HEK293 (cell line): ENCODE measurements at regions not wholly inside any gene's neighbourhood (a gene's known extent, or its start where the extent isn't known, plus 50 kb on each side); places are given as distances from the start of the nearest gene placed in this dataset.

Experiments used
- CTCF ChIA-PET: fragments of 350-600 bp; formaldehyde crosslinking; extraction: SDS; loops from one replicate; lab custom pipeline; 2021; ENCODE audit warnings: antibody characterized with exemption; lab: Yijun Ruan, JAX
- POLR2A ChIA-PET: fragments of 300-600 bp; formaldehyde crosslinking; extraction: SDS; loops from one replicate; lab custom pipeline; 2020; ENCODE audit warnings: antibody characterized with exemption, inconsistent platforms; lab: Yijun Ruan, JAX
- H3K27ac ChIP-seq: fragments of 200-500 bp; sonication (Bioruptor generic); 2 replicates; pipeline ENCODE4 v1.5.1; 2014; ENCODE audit warnings: low read depth, low read length, control low read depth, inconsistent platforms; ENCODE audit errors: extremely low read depth
- H3K36me3 ChIP-seq, 2 experiments: fragments of 200-500 bp in 1 of 2; sonication (Bioruptor generic) in 1 of 2; 1 replicate in 1 of 2; 2 replicates in 1 of 2; pipeline ENCODE4 v1.5.1; 2014 to 2017; ENCODE audit warnings: inconsistent platforms in 2 of 2, low read length in 2 of 2; ENCODE audit not compliant: control insufficient read depth in 2 of 2, insufficient read depth in 1 of 2
- H3K4me1 ChIP-seq: fragments of 200-500 bp; sonication (Bioruptor generic); 2 replicates; pipeline ENCODE4 v1.5.1; 2014; ENCODE audit warnings: mild to moderate bottlenecking, low read length, inconsistent platforms; ENCODE audit not compliant: control insufficient read depth, insufficient read depth
- H3K4me3 ChIP-seq: 2 replicates; pipeline ENCODE4 v1.5.1; 2011; ENCODE audit warnings: low read depth, mild to moderate bottlenecking, control low read depth, low read length, moderate library complexity
- H3K9me3 ChIP-seq: fragments of 200-500 bp; sonication (Bioruptor generic); 2 replicates; pipeline ENCODE4 v1.5.1; 2014; ENCODE audit warnings: low read depth, low read length, inconsistent platforms; ENCODE audit not compliant: control insufficient read depth, insufficient read depth
- GLI4 ChIP-seq: fragments of 450-650 bp; formaldehyde crosslinking; IDR thresholded peaks from 2 replicates; pipeline ENCODE4 v1.5.1; 2016; ENCODE audit warnings: missing biosample characterization, missing genetic modification characterization
- KLF7 ChIP-seq: fragments of 450-650 bp; formaldehyde crosslinking; IDR thresholded peaks from 2 replicates; pipeline ENCODE4 v1.5.1; 2016; ENCODE audit warnings: missing biosample characterization, missing genetic modification characterization, borderline replicate concordance
- RBAK ChIP-seq: fragments of 450-650 bp; formaldehyde crosslinking; IDR thresholded peaks from 2 replicates; pipeline ENCODE4 v1.5.1; 2016; ENCODE audit warnings: missing biosample characterization, missing genetic modification characterization
- SETDB1 ChIP-seq: IDR thresholded peaks from one replicate; pipeline ENCODE4 v1.6.1; 2017; ENCODE audit warnings: mild to moderate bottlenecking, low read length, moderate library complexity, mixed read lengths; ENCODE audit not compliant: insufficient read length
- ZNF146 ChIP-seq: fragments of 450-650 bp; formaldehyde crosslinking; IDR thresholded peaks from 2 replicates; pipeline ENCODE4 v1.5.1; 2016; ENCODE audit warnings: missing biosample characterization, missing genetic modification characterization
- ZNF391 ChIP-seq: fragments of 450-650 bp; formaldehyde crosslinking; IDR thresholded peaks from 2 replicates; pipeline ENCODE4 v1.5.1; 2016; ENCODE audit warnings: low read depth, missing biosample characterization, missing genetic modification characterization, borderline replicate concordance
- ZNF48 ChIP-seq: fragments of 450-650 bp; formaldehyde crosslinking; IDR thresholded peaks from 2 replicates; pipeline ENCODE4 v1.5.1; 2016; ENCODE audit warnings: missing biosample characterization, missing genetic modification characterization
- ZNF510 ChIP-seq: fragments of 450-650 bp; formaldehyde crosslinking; IDR thresholded peaks from 2 replicates; pipeline ENCODE4 v1.5.1; 2018; ENCODE audit warnings: mild to moderate bottlenecking, missing genetic modification characterization, missing biosample characterization; ENCODE audit not compliant: insufficient replicate concordance
- ZNF548 ChIP-seq: fragments of 450-650 bp; formaldehyde crosslinking; IDR thresholded peaks from 2 replicates; pipeline ENCODE4 v1.5.1; 2016; ENCODE audit warnings: missing biosample characterization, missing genetic modification characterization
- ZNF747 ChIP-seq: fragments of 450-650 bp; formaldehyde crosslinking; IDR thresholded peaks from 2 replicates; pipeline ENCODE4 v1.5.1; 2016; ENCODE audit warnings: missing biosample characterization, missing genetic modification characterization
- TF ChIP-seq, protein P1 (sequence below): fragments of 450-650 bp; formaldehyde crosslinking; IDR thresholded peaks from 2 replicates; pipeline ENCODE4 v1.5.1; 2016; ENCODE audit warnings: missing biosample characterization, missing genetic modification characterization, low read depth
- TF ChIP-seq, protein P2 (sequence below): fragments of 450-650 bp; formaldehyde crosslinking; IDR thresholded peaks from 2 replicates; pipeline ENCODE4 v1.5.1; 2016; ENCODE audit warnings: missing biosample characterization, missing genetic modification characterization, borderline replicate concordance
- TF ChIP-seq, protein P3 (sequence below): fragments of 450-650 bp; formaldehyde crosslinking; IDR thresholded peaks from 2 replicates; pipeline ENCODE4 v1.5.1; 2016; ENCODE audit warnings: missing biosample characterization, missing genetic modification characterization, low read depth
- TF ChIP-seq, protein P4 (sequence below): fragments of 450-650 bp; formaldehyde crosslinking; IDR thresholded peaks from 2 replicates; pipeline ENCODE4 v1.5.1; 2016; ENCODE audit warnings: missing biosample characterization, missing genetic modification characterization

DNA sequence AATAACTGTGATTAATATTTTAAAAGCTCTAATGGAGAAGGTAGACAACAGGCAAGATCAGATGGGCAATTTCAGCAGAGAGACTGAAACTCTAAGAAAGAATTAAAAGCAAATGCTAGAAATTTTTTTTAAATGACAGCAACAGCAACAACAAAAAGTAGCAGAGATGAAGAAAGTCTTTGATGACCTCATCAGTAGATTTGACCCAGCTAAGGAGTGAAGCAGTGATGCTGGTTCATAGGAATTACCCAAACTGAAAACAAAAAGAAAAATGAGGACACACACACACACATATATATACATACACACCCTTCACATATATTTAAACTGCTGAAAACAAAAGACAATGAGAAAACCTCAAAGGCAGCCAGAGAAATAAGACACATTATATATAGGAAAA, 197.6 kb upstream of the ARID1B start:
- Histone ChIP-seq H3K4me3 (no peak overlapping the region), H3K9me3 (no peaks in the 10 kb centered on the region), H3K4me1 (no peaks in the 10 kb centered on the region), H3K36me3 (no peaks in the 10 kb centered on the region), H3K27ac (no peak overlapping the region)
- ChIA-PET CTCF (interaction anchor here (1.6 kb wide), 1 partner anchor 14 kb away, joined by 11 read pairs; no protein-coding TSS in a partner anchor), POLR2A (no interaction called here)
- TF ChIP-seq SETDB1 (peak; percentile 72), ZNF510 (tag by site-specific recombination) (no peak), ZNF548 (no peak)
- TF ChIP-seq, protein P1, sequence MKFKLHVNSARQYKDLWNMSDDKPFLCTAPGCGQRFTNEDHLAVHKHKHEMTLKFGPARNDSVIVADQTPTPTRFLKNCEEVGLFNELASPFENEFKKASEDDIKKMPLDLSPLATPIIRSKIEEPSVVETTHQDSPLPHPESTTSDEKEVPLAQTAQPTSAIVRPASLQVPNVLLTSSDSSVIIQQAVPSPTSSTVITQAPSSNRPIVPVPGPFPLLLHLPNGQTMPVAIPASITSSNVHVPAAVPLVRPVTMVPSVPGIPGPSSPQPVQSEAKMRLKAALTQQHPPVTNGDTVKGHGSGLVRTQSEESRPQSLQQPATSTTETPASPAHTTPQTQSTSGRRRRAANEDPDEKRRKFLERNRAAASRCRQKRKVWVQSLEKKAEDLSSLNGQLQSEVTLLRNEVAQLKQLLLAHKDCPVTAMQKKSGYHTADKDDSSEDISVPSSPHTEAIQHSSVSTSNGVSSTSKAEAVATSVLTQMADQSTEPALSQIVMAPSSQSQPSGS (tag by site-specific recombination) = 0 out of 2 replicates have a peak, but pooled peaks have one; percentile 10

DNA sequence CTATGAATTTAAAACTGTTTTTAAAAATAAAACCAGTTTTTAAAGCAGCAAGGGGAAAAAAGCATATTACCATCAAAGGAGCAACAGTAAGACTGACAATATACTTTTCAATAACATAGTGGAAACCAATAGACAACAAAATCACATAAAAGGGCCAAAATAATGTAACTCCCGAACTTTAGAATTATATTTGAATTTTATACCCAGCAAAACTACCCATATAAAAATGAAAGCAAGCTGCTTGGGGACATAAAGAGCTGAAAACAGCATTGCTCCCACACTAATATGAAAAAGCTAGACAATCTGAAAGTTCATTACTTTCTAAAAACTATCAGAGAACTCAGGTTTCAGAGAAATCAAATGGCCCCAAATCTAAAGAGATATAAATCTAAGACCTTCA, 199.4 kb upstream of the ARID1B start:
- Histone ChIP-seq H3K36me3 (no peaks in the 10 kb centered on the region), H3K9me3 (no peaks in the 10 kb centered on the region), H3K4me1 (no peaks in the 10 kb centered on the region), H3K27ac (no peak overlapping the region), H3K4me3 (no peak overlapping the region)
- CTCF ChIA-PET = no interaction called here
- POLR2A ChIA-PET = no interaction called here
- peak; percentile 77 for TF ChIP-seq SETDB1
- TF ChIP-seq RBAK (tag by site-specific recombination) = no peak
- TF ChIP-seq, all 188 proteins: peak for 1

DNA sequence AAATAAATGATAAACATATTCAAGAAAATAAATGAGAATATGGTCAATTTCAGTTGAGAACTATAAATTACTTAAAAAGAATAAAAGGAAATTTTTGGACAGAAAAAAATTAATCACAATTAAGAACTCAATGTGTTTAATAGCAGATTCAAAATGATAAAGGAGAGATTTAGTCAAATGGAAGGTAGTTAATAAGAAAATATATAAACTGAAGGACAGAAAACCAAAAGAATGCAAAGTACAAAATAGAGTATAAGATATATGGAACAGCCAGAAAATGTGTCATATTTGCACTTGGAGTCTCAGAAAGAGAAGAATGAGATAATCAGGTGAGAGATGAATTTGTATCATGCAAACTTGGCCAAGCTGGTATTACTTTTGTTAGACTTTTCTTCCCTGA, 201.8 kb upstream of the ARID1B start:
- TF ChIP-seq SETDB1 (peak; percentile 15), ZNF48 (tag by site-specific recombination) (no peak), KLF7 (tag by site-specific recombination) (no peak)
- TF ChIP-seq, all 188 proteins: peak for 1
- no peaks in the 10 kb centered on the region for H3K36me3 ChIP-seq
- H3K4me1 ChIP-seq = no peaks in the 10 kb centered on the region
- H3K9me3 ChIP-seq = no peaks in the 10 kb centered on the region
- H3K27ac ChIP-seq = no peak overlapping the region
- H3K4me3 ChIP-seq = no peak overlapping the region
- CTCF ChIA-PET = interaction anchor here (0.5 kb wide), 1 partner anchor 42 kb away, joined by 3 read pairs; no protein-coding TSS in a partner anchor
- POLR2A ChIA-PET = no interaction called here

DNA sequence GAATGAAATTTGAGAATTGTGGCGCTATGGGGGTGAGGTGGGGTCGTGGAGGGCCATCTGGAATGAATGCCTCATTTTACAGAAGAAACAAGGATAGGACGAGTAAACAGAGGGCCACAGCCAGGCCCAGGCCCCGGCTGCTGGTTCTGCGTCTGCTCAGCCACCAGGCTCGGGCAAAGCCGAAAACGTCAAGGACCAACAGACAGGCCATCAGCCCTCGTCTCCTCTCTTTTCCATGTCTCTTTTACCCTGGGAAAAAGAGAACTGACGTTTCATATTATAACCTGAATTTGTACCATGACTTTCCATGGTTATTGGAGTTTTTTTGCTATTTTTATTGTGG, 212.4 kb upstream of the ARID1B start:
- Histone ChIP-seq H3K9me3 (no peaks in the 10 kb centered on the region), H3K27ac (no peak overlapping the region), H3K36me3 (no peaks in the 10 kb centered on the region)
- POLR2A ChIA-PET = no interaction called here
- TF ChIP-seq ZNF391 (tag by site-specific recombination) (no peak), ZNF146 (tag by site-specific recombination) (no peak), GLI4 (tag by site-specific recombination) (no peak), ZNF747 (tag by site-specific recombination) (no peak)
- TF ChIP-seq, protein P2, sequence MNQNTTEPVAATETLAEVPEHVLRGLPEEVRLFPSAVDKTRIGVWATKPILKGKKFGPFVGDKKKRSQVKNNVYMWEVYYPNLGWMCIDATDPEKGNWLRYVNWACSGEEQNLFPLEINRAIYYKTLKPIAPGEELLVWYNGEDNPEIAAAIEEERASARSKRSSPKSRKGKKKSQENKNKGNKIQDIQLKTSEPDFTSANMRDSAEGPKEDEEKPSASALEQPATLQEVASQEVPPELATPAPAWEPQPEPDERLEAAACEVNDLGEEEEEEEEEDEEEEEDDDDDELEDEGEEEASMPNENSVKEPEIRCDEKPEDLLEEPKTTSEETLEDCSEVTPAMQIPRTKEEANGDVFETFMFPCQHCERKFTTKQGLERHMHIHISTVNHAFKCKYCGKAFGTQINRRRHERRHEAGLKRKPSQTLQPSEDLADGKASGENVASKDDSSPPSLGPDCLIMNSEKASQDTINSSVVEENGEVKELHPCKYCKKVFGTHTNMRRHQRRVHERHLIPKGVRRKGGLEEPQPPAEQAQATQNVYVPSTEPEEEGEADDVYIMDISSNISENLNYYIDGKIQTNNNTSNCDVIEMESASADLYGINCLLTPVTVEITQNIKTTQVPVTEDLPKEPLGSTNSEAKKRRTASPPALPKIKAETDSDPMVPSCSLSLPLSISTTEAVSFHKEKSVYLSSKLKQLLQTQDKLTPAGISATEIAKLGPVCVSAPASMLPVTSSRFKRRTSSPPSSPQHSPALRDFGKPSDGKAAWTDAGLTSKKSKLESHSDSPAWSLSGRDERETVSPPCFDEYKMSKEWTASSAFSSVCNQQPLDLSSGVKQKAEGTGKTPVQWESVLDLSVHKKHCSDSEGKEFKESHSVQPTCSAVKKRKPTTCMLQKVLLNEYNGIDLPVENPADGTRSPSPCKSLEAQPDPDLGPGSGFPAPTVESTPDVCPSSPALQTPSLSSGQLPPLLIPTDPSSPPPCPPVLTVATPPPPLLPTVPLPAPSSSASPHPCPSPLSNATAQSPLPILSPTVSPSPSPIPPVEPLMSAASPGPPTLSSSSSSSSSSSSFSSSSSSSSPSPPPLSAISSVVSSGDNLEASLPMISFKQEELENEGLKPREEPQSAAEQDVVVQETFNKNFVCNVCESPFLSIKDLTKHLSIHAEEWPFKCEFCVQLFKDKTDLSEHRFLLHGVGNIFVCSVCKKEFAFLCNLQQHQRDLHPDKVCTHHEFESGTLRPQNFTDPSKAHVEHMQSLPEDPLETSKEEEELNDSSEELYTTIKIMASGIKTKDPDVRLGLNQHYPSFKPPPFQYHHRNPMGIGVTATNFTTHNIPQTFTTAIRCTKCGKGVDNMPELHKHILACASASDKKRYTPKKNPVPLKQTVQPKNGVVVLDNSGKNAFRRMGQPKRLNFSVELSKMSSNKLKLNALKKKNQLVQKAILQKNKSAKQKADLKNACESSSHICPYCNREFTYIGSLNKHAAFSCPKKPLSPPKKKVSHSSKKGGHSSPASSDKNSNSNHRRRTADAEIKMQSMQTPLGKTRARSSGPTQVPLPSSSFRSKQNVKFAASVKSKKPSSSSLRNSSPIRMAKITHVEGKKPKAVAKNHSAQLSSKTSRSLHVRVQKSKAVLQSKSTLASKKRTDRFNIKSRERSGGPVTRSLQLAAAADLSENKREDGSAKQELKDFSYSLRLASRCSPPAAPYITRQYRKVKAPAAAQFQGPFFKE (tag by site-specific recombination) = no peak
- TF ChIP-seq, protein P3, sequence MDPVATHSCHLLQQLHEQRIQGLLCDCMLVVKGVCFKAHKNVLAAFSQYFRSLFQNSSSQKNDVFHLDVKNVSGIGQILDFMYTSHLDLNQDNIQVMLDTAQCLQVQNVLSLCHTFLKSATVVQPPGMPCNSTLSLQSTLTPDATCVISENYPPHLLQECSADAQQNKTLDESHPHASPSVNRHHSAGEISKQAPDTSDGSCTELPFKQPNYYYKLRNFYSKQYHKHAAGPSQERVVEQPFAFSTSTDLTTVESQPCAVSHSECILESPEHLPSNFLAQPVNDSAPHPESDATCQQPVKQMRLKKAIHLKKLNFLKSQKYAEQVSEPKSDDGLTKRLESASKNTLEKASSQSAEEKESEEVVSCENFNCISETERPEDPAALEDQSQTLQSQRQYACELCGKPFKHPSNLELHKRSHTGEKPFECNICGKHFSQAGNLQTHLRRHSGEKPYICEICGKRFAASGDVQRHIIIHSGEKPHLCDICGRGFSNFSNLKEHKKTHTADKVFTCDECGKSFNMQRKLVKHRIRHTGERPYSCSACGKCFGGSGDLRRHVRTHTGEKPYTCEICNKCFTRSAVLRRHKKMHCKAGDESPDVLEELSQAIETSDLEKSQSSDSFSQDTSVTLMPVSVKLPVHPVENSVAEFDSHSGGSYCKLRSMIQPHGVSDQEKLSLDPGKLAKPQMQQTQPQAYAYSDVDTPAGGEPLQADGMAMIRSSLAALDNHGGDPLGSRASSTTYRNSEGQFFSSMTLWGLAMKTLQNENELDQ (tag by site-specific recombination) = no peak
- TF ChIP-seq, protein P4, sequence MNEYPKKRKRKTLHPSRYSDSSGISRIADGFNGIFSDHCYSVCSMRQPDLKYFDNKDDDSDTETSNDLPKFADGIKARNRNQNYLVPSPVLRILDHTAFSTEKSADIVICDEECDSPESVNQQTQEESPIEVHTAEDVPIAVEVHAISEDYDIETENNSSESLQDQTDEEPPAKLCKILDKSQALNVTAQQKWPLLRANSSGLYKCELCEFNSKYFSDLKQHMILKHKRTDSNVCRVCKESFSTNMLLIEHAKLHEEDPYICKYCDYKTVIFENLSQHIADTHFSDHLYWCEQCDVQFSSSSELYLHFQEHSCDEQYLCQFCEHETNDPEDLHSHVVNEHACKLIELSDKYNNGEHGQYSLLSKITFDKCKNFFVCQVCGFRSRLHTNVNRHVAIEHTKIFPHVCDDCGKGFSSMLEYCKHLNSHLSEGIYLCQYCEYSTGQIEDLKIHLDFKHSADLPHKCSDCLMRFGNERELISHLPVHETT (tag by site-specific recombination) = no peak
- TF ChIP-seq, all 188 proteins: peak for 0
- no peaks in the 10 kb centered on the region for H3K4me1 ChIP-seq
- no peak overlapping the region for H3K4me3 ChIP-seq
- CTCF ChIA-PET = interaction anchor here (0.6 to 2.1 kb wide), 16 partner anchors 15 to 1358 kb away, joined by 3 to 11 read pairs (median 3); no protein-coding TSS in a partner anchor
